IPS DF 4.7 (cell line): ENCODE measurements at regions not wholly inside any gene's neighbourhood (a gene's known extent, or its start where the extent isn't known, plus 50 kb on each side); places are given as distances from the start of the nearest gene placed in this dataset.
A peak's percentile ranks its signal among the peaks of the same experiment; 100 is the strongest.

ENCODE experiments used
- DNase-seq: peaks from one replicate; pipeline ENCODE4 v3.0.0-alpha.2; 2013; ENCODE audit warnings: low spot score; ENCODE audit errors: extremely low read depth

- no peak for DNase-seq
These were observed 164.1 kb downstream of the GASK1B start for GRCh38 chr4:158008551-158009218.

- no peak for DNase-seq
These were observed 165.3 kb downstream of the GASK1B start for GRCh38 chr4:158007566-158007965.

- DNase-seq: no peak
These were observed 165.8 kb downstream of the GASK1B start for GRCh38 chr4:158006990-158007389.

GRCh38 chr4:158005021-158005420, 167.8 kb downstream of the GASK1B start:
- no peak for DNase-seq

GRCh38 chr4:158004101-158004500, 168.7 kb downstream of the GASK1B start:
- no peak for DNase-seq

GRCh38 chr4:158003212-158003611, 169.6 kb downstream of the GASK1B start:
- DNase-seq: no peak

GRCh38 chr4:158002173-158002572, 170.7 kb downstream of the GASK1B start:
- no peak for DNase-seq

GRCh38 chr4:158001756-158002155, 171.1 kb downstream of the GASK1B start:
- DNase-seq: no peak

- DNase-seq: no peak
These were observed 173.1 kb downstream of the GASK1B start for GRCh38 chr4:157999723-158000122.

GRCh38 chr4:157997296-157997695, 175.5 kb downstream of the GASK1B start:
- DNase-seq: no peak

- no peak for DNase-seq
These were observed 176.5 kb downstream of the GASK1B start for GRCh38 chr4:157996061-157997028.

- DNase-seq: no peak
These were observed 178.0 kb downstream of the GASK1B start for GRCh38 chr4:157994863-157995262.

- no peak for DNase-seq
These were observed 179.6 kb downstream of the GASK1B start for GRCh38 chr4:157992948-157993839.

- DNase-seq: peak; percentile 19
These were observed 180.7 kb downstream of the GASK1B start for GRCh38 chr4:157992038-157992705.

- no peak for DNase-seq
These were observed 184.2 kb downstream of the GASK1B start for GRCh38 chr4:157988641-157989040.

GRCh38 chr4:157984285-157984911, 188.4 kb downstream of the GASK1B start:
- DNase-seq: no peak

GRCh38 chr4:157983300-157983699, 189.5 kb downstream of the GASK1B start:
- no peak for DNase-seq

- DNase-seq: no peak
These were observed 192.7 kb downstream of the GASK1B start for GRCh38 chr4:157980158-157980557.

GRCh38 chr4:157978680-157979361, 194.0 kb downstream of the GASK1B start:
- DNase-seq: peak; percentile 25

- no peak for DNase-seq
These were observed 195.7 kb downstream of the GASK1B start for GRCh38 chr4:157977086-157977485.
